Activated T-helper 1 cell treated with Interleukin-2 at 50 U/mL for 16 hours (primary cell): ENCODE measurements at regions not wholly inside any gene's neighbourhood (a gene's known extent, or its start where the extent isn't known, plus 50 kb on each side); places are given as distances from the start of the nearest gene placed in this dataset.
"Not testable (repeated sequence)": the region's sequence is repeated elsewhere in the genome, so short reads cannot be mapped to it uniquely, and the experiment has no call there.

Experiments
- DNase-seq: peaks from one replicate; pipeline ENCODE4 v3.0.0-alpha.2; 2020; ENCODE audit warnings: low read depth

GRCh38 chr11:115663790-115664189 is 159.6 kb upstream of the CADM1 start:
- no peak for DNase-seq

- DNase-seq, result no peak
These were observed 156.0 kb upstream of the CADM1 start for GRCh38 chr11:115660030-115660805.

GRCh38 chr11:115659061-115659963 is 155.1 kb upstream of the CADM1 start:
- no peak for DNase-seq

- DNase-seq, result no peak
These were observed 153.4 kb upstream of the CADM1 start for GRCh38 chr11:115657586-115657985.

- no peak for DNase-seq
These were observed 152.5 kb upstream of the CADM1 start for GRCh38 chr11:115656669-115657068.

GRCh38 chr11:115656041-115656440 is 151.8 kb upstream of the CADM1 start:
- no peak for DNase-seq

- DNase-seq, result no peak
These were observed 150.6 kb upstream of the CADM1 start for GRCh38 chr11:115654792-115655191.

- DNase-seq, result no peak
These were observed 149.7 kb upstream of the CADM1 start for GRCh38 chr11:115653926-115654325.

GRCh38 chr11:115653076-115653475 is 148.9 kb upstream of the CADM1 start:
- no peak for DNase-seq

GRCh38 chr11:115652496-115652895 is 148.3 kb upstream of the CADM1 start:
- DNase-seq, result no peak

- no peak for DNase-seq
These were observed 147.9 kb upstream of the CADM1 start for GRCh38 chr11:115652094-115652493.

- no peak for DNase-seq
These were observed 145.2 kb upstream of the CADM1 start for GRCh38 chr11:115649461-115649860.

GRCh38 chr11:115645631-115646317 is 141.6 kb upstream of the CADM1 start:
- DNase-seq, result no peak

GRCh38 chr11:115644856-115645255 is 140.6 kb upstream of the CADM1 start:
- DNase-seq, result no peak

- DNase-seq, result no peak
These were observed 139.5 kb upstream of the CADM1 start for GRCh38 chr11:115643549-115644270.

- no peak for DNase-seq
These were observed 138.4 kb upstream of the CADM1 start for GRCh38 chr11:115642660-115643059.

- no peak for DNase-seq
These were observed 133.5 kb upstream of the CADM1 start for GRCh38 chr11:115637599-115638241.

GRCh38 chr11:115636753-115637527 is 132.7 kb upstream of the CADM1 start:
- DNase-seq, result no peak

GRCh38 chr11:115633977-115634376 is 129.8 kb upstream of the CADM1 start:
- not testable (repeated sequence) for DNase-seq

GRCh38 chr11:115632061-115632460 is 127.8 kb upstream of the CADM1 start:
- DNase-seq, result no peak

GRCh38 chr11:115631609-115632008 is 127.4 kb upstream of the CADM1 start:
- DNase-seq, result no peak
